ENCODE measurements at regions not wholly inside any gene's neighbourhood (a gene's known extent, or its start where the extent isn't known, plus 50 kb on each side); places are given as distances from the start of the nearest gene placed in this dataset.

DNA sequence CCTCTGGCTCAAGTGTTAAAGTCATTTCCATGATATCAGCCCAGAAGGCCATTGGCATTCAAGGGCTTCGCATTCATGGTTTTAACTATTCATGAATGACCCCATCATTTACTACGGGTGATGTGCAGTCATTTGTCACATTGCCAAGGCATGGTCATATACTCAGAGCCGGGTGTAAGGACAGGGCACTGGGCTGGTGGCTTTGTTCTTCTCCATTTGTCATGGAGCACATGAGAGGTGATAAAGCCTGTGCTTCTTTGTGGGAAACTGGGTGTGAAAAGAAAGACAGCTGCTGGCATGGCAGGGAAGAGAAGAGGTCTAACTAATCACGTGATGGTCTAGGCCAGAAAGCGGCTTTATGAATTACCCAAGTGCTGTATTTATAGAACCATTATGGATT is 132.2 kb upstream of the PLXNA4 start:
- TF ChIP-seq, protein P1, sequence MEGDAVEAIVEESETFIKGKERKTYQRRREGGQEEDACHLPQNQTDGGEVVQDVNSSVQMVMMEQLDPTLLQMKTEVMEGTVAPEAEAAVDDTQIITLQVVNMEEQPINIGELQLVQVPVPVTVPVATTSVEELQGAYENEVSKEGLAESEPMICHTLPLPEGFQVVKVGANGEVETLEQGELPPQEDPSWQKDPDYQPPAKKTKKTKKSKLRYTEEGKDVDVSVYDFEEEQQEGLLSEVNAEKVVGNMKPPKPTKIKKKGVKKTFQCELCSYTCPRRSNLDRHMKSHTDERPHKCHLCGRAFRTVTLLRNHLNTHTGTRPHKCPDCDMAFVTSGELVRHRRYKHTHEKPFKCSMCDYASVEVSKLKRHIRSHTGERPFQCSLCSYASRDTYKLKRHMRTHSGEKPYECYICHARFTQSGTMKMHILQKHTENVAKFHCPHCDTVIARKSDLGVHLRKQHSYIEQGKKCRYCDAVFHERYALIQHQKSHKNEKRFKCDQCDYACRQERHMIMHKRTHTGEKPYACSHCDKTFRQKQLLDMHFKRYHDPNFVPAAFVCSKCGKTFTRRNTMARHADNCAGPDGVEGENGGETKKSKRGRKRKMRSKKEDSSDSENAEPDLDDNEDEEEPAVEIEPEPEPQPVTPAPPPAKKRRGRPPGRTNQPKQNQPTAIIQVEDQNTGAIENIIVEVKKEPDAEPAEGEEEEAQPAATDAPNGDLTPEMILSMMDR (IDR thresholded peaks at IDR 0.05; ENCODE audit: extremely low read depth, missing control alignments) = no peak
- no peak for DNase-seq (ENCODE audit: low spot score)

DNA sequence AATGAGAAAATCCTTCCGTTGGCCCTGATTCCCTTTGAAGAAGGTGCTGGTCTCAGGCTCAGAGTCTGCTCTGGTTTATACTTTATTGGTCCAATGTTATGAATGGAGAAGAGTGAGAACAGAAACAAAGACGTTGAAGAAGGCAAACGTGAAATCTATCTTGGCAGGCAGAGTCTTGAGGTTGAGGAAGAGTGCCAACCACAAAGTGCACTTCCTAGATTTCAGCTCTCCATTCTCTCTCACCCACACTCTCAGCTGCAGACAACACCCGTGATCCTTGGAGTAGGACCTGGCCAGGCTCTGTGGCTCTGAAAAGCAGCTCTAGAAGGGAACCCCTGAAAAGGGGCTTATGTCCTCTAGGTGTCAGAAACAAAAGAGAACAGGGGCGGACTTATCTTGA is 128.9 kb upstream of the PLXNA4 start:
- no peak for DNase-seq (ENCODE audit: low spot score)
- TF ChIP-seq, protein P1 (IDR thresholded peaks at IDR 0.05; ENCODE audit: extremely low read depth, missing control alignments) = no peak

DNA sequence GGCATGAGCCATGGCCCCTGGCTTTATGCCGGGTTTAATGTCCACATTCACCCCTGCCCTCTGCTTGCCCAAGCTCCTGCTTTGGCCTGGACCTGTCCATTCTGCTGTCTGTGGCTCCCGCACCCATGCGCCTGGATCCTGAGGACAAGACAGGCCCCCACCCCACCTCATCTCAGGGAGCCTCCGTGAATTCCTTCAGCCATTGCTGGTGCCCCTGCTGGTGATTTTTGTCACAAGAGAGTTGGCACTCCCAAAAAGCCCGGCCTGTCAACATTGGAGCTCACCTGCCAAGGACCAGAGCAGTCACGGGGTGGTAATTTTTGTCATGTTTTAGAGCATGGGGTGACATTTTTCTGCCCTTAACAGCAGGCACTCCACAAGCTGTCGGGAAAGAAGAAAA is 127.5 kb upstream of the PLXNA4 start:
- no peak for DNase-seq (ENCODE audit: low spot score)
- TF ChIP-seq, protein P1 (IDR thresholded peaks at IDR 0.05; ENCODE audit: extremely low read depth, missing control alignments) = no peak

DNA sequence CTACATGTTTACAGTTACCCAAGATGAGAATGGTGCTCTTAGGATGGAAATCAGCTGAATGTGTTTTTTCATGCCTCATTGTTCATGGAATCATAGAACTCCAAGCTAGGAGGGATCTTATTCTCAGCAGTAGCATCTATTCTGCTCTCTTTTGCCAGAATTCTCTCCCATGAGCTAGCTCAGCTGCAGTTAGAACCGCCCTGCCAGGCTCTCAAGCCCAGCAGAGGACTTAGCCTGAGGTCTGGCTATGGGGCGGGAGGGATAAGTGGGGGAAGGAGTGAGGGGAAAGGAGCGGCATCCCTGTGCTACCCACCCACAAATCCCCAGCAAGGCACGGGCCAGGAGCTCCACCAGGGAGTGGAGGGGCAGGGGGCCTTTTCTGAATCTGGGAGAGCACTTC is 120.7 kb upstream of the PLXNA4 start:
- DNase-seq (ENCODE audit: low spot score) = no peak
- TF ChIP-seq, protein P1 (IDR thresholded peaks at IDR 0.05; ENCODE audit: extremely low read depth, missing control alignments) = no peak

DNA sequence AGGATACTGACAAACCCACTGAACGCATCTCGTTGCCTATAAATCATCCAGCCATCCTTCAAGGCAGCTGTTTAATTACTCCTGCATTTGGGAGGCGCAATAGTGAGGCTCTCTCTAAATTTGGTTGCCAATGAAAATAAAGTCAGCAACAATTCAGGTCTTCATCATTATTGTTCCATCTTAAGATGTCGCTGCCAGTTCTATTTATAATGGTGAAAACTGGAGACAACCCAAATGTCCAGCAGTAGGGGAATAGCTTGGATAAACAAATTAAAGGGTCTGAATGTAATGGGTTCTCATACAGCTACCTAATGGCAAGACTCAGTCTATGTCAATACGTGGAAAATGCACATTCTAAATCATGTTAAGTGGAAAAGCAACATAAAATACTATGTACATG is 120.1 kb upstream of the PLXNA4 start:
- no peak for DNase-seq (ENCODE audit: low spot score)
- TF ChIP-seq, protein P1 (IDR thresholded peaks at IDR 0.05; ENCODE audit: extremely low read depth, missing control alignments) = no peak

DNA sequence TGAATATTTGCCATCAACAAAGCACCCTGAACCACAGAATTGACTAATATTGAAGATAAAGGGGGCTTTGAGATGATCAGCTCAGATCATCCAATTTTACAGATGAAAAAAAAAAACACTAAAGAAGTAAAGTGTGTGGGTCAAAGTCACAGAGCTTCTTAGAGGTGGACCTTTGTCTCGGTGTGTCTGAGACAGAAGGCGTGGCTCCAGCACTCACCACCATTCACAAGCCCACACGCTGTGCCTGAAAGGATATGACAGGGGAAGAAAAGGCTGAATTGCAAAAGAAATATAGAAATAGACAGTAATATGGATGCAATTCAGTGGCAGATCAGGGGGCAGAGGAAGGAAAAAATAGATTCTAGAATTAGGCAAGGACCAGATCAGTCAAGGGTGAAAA is 114.9 kb upstream of the PLXNA4 start:
- TF ChIP-seq, protein P1 (IDR thresholded peaks at IDR 0.05; ENCODE audit: extremely low read depth, missing control alignments) = no peak
- DNase-seq (ENCODE audit: low spot score) = no peak

DNA sequence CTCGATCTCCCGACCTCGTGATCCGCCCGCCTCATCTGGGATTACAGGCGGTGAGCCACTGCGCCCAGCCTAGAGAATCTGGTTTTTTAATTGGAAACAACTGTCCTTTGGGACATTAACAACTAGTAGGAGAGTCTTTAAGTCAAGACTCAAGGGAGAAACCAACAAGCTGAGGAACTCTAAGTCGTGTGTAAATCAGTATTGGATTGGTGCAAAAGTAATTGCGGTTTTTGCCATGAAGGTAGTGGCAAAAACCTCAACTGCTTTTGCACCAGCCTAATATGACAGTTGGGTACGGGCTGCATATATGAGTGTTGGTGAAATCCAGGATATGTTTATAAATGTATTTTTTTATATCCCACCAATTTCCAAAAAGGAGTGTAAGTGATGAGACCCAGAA is 113.9 kb upstream of the PLXNA4 start:
- DNase-seq (ENCODE audit: low spot score) = no peak

More for the DNA sequence above, 113.9 kb upstream of the PLXNA4 start:
- TF ChIP-seq, protein P1 (IDR thresholded peaks at IDR 0.05; ENCODE audit: extremely low read depth, missing control alignments) = no peak

All from GM20000 (cell line).